MV-4-11 (cell line): ENCODE measurements at regions not wholly inside any gene's neighbourhood (a gene's known extent, or its start where the extent isn't known, plus 50 kb on each side); places are given as distances from the start of the nearest gene placed in this dataset.
A peak's percentile ranks its signal among the peaks of the same experiment; 100 is the strongest.
"Not testable (repeated sequence)": the region's sequence is repeated elsewhere in the genome, so short reads cannot be mapped to it uniquely, and the experiment has no call there.

Experiments
- DNase-seq: peaks from one replicate; lab custom pipeline; 2025; lab: John Stamatoyannopoulos, UW

DNA sequence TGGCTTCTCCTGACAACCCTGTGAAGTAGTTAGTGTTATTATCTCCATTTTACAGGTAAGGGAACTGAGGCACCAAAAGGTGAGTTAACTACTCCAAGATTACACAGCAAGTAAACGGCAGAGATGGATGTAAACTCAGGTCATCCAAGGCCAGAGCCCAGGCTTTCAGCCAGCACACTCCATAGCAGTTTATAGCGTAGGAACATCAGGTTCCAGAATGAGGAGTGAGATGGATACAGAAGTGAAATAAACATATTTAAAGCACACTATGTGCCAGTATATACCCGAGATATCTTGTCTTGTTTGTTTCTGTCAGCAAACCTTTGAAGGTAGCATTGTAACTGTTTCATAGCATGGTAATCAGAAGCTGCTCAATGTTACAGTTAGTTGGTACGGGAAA, 279.0 kb downstream of the OXSM start:
- no peak for DNase-seq

DNA sequence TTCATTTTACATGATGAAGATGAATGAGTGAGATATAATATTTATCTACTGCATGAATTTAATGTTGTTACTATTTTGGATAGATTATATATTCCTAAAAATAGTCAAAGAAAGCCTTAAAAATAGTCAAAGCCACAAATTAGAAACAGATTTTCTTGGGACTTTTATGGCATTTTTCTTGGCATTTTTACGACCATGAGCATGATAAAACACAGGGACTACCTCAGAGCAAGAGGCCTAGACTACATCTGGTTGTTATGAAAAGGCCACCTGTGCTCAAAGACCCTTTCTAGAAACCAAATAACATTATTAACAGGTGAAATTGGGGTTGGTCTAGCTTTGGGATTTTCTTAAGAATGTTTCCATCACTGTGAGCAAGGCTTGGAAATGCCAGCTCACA, 281.0 kb downstream of the OXSM start:
- DNase-seq: no peak

GRCh38 chr3:26074080-26074479, 284.2 kb downstream of the OXSM start:
- DNase-seq: no peak

DNA sequence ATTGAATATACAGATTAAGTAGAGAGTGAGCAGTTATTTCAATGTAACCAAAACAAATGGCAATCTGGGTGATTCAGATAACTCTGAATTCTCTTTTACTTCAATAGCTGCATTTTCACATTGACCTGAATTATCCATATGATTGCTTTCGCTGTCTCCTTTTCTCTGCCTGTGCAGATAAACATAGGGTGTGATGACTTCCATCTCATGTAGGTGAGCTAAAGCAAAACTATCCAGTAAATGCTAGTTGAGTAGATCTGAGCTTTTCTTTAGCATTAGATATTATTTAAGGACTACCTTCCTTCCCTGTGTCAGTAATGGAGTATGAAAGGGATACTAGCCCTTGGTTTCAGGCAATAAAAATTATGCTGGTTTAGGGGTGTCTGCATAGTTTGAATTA, 288.6 kb downstream of the OXSM start:
- DNase-seq: no peak

DNA sequence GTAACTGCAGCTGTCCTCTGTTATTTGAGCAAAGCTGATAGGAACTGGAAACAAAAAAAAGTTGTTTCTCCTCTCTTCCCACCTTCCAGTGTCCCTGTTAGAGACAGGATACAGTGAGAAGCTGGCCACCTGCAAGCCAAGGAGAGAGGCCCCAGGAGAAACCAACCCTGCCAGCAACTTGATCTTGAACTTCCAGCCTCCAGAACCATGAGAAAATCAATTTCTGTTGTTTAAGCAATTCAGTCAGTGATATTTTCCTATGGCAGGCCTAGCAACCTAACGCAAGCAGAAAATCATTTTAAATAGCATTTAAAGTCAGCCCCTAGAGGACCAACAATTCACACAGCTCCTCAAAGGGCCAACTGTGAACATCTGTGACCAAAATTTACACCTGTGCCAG, 291.3 kb downstream of the OXSM start:
- DNase-seq: no peak

DNA sequence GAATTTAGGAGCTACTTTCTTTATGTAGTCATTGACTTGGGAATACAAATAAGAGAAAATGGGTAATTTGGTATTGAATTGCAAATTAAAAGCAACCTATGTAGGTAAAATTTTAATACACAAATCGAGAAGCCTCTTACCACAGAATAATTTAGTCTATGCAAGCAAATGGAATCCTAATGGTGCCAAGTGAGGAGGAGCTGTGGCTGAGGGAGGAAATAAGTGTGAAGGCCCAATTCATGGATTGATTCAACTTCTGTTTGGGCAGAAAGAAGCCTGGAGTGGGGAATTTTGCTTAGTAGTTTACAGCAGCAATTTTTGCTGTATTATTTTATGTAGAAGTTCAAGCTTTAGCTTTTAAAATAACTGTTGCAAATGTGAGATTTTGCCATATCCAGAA, 291.9 kb downstream of the OXSM start:
- no peak for DNase-seq

GRCh38 chr3:26082911-26083310, 293.0 kb downstream of the OXSM start:
- peak; percentile 1 for DNase-seq

DNA sequence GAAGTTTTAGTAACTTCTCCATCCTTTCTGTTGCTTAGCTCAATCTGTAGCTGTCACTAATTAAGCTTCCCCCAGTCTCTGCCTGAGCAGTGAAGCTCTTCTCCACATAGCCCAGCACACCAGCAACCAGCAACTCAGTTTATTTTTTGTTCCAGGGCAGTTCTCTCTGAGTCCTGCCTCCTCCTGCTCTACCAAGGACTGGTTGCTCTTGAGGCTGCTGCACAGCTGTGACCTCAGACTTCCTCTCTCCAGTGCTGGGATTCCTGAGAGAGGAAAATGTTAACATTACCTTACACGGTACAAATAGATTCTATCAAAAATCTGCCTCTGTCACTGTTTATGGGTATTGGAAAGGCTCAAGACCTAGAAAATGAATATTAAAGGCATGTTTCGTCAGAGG, 294.7 kb downstream of the OXSM start:
- no peak for DNase-seq

DNA sequence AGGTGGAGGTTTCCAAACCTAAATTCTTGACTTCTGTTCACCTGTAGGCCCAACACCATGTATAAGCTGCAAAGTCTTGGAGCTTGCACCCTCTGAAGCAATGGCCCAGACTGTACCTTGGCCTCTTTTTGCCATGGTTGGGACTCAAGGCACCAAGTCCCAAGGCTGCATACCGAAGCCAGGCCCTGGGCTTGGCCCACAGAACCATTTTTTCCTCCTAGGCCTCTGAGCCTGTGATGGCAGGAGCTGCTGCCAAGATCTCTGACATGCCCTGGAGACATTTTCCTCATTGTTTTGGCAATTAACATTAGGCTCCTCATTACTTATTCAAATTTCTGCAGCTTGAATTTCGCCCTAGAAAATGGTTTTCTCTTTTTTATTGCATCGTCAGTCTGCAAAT, 297.9 kb downstream of the OXSM start:
- DNase-seq: no peak

- DNase-seq: no peak
Observed at GRCh38 chr3:26089249-26089648, 299.4 kb downstream of the OXSM start.

GRCh38 chr3:26090589-26090988, 300.7 kb downstream of the OXSM start:
- no peak for DNase-seq

- no peak for DNase-seq
Observed at GRCh38 chr3:26091096-26091495, 301.2 kb downstream of the OXSM start.

GRCh38 chr3:26091626-26092025, 301.7 kb downstream of the OXSM start:
- no peak for DNase-seq

GRCh38 chr3:26097111-26097510, 307.2 kb downstream of the OXSM start:
- DNase-seq: not testable (repeated sequence)

DNA sequence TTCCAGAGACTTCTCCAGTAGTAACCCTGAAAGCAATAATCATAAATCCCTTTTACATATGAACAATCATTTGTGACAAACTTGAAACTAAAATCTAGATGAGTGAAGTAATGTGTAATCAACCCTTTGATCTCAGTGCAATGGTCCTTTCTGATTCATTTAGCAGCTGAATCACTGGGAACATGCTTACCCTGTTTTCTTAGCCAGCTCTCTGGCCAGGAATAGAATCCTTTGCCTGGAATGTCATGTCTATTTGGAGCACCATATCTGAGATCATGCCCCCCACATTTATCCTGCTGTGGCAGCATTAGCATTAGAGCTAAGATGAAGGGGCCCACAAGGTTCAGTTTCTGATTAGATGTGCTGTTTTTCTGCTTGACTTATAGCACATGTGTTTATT, 309.8 kb downstream of the OXSM start:
- DNase-seq: no peak

DNA sequence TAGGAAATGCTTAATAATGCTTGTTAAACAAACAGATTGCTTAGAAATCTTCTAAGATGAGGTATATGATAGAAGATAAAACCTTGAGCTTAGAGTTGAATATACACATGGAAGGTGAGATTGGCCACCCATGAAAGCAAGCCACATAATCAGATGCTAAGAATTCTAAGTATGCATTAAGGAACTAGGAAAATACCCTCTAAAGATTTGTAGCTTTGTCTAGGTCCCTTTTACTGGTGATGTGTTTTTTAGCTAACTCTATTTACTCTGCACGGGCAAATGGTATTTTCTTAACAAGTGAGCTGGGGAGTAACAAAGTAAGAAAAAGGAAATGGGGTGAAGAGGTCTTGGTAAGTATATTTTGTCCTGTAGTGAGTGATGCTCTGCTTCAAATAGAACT, 310.3 kb downstream of the OXSM start:
- no peak for DNase-seq

DNA sequence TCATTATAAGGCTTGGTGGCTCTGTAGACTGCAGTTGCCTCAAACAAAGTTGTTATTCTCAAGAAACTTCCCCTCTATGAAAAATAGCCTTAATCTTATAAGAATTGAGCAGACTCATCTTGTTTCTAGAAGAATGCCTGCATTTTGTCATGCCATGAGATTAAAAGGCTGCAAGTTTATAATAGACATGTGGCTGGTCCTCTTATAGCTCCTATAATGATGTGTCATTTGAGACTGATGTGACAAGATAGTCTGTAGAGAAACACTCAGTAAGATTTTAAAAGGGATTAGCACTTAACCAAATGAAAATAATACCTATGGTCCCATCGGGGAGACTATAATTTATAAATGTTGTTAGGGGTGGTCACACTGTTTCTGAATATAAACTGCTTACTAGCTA, 312.5 kb downstream of the OXSM start:
- no peak for DNase-seq

- peak; percentile 41 for DNase-seq
Observed at GRCh38 chr3:26104851-26105251, 315.0 kb downstream of the OXSM start.

GRCh38 chr3:26105261-26105660, 315.4 kb downstream of the OXSM start:
- DNase-seq: no peak

DNA sequence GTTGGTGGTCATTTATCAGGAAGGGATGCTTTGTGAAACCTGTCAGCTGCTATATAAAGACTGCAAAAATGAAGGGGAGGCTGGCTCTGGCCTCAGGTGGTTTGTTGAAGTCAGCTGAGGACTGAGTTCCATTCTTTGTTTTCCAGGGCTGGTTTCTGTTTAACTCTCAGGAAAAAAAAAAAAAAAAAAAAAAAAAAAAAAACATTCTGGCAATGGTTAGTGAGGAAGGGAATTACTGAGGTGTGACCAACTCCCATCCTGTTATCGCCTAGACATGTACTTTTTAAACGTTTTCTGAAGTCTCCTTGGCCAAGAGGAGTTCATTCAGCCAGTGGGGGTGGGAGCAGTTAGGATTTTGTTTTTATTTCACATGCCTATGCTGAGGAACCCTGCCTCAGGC, 316.3 kb downstream of the OXSM start:
- no peak for DNase-seq

GRCh38 chr3:26108846-26109489, 319.1 kb downstream of the OXSM start:
- DNase-seq: no peak

DNA sequence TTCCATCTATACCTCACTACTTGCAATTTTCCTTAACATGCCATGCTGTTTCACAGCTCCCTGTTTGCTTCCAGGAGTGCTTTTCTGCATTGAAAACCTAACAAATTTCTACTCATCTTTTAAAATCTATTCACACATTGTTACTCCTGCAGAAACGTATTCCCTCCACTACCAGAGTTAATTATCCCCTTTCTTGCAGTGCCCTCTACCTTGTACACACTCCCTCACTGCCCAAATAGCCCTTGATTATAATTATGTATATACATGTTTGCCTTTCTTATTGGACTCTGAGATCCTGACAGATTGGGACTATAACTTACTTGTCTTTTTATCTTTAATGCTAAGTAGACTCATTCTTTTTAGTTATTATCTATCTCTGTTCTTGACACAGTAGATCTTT, 325.0 kb downstream of the OXSM start:
- no peak for DNase-seq

GRCh38 chr3:26118165-26118564, 328.3 kb downstream of the OXSM start:
- peak; percentile 55 for DNase-seq

GRCh38 chr3:26132942-26133341, 343.1 kb downstream of the OXSM start:
- no peak for DNase-seq

GRCh38 chr3:26141296-26141695, 351.4 kb downstream of the OXSM start:
- no peak for DNase-seq
